ENCODE measurements at regions not wholly inside any gene's neighbourhood (a gene's known extent, or its start where the extent isn't known, plus 50 kb on each side); places are given as distances from the start of the nearest gene placed in this dataset.

DNA sequence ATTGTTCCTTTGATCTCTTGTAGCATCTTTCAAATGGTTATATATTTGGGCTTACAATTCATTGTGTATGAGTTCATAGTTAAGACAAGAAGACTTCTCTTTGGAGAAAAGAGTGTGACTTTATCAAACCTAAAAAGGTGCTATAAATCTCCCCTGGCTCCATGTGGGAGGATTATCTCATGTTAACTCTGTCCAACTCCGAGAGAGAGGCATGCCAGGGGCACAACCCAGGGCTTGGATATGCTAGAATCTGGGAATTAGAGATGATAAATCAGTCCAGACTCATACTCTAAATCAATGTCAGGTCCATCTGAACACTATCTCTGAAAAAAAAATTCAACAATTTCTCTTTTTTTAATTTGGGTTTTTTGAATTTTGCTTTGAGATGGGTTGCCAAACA lies 462.8 kb downstream of the TUSC7 start:
- no peak for TF ChIP-seq POLR2A (IDR thresholded peaks at IDR 0.05)
- TF ChIP-seq, protein P1, sequence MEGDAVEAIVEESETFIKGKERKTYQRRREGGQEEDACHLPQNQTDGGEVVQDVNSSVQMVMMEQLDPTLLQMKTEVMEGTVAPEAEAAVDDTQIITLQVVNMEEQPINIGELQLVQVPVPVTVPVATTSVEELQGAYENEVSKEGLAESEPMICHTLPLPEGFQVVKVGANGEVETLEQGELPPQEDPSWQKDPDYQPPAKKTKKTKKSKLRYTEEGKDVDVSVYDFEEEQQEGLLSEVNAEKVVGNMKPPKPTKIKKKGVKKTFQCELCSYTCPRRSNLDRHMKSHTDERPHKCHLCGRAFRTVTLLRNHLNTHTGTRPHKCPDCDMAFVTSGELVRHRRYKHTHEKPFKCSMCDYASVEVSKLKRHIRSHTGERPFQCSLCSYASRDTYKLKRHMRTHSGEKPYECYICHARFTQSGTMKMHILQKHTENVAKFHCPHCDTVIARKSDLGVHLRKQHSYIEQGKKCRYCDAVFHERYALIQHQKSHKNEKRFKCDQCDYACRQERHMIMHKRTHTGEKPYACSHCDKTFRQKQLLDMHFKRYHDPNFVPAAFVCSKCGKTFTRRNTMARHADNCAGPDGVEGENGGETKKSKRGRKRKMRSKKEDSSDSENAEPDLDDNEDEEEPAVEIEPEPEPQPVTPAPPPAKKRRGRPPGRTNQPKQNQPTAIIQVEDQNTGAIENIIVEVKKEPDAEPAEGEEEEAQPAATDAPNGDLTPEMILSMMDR (IDR thresholded peaks at IDR 0.05): no peak

Data from lower leg skin (tissue), 3 donors.